ENCODE measurements at regions not wholly inside any gene's neighbourhood (a gene's known extent, or its start where the extent isn't known, plus 50 kb on each side); places are given as distances from the start of the nearest gene placed in this dataset.

GRCh38 chr9:129384491-129385210 lies 206.6 kb upstream of the IER5L start:
- ChIA-PET CTCF (no interaction called here), POLR2A (no interaction called here)
- Mint-ChIP-seq H3K4me3 (peak overlapping the region; percentile 40), H3K36me3 (ENCODE audit: low read depth) (no peaks in the 10 kb centered on the region), H3K9me3 (no peaks in the 10 kb centered on the region), H3K27me3 (peaks cover 21% of the 10 kb centered on the region), H3K27ac (no peak overlapping the region), H3K4me1 (peaks cover 6% of the 10 kb centered on the region)
- no peak for DNase-seq

- CTCF ChIA-PET, result interaction anchor here (0.5 to 1.0 kb wide), 4 partner anchors 10 to 1196 kb away, joined by 3 to 4 read pairs (median 3); partner anchors contain the start of gene FUBP3
- Mint-ChIP-seq H3K4me1 (peaks cover 6% of the 10 kb centered on the region), H3K9me3 (no peaks in the 10 kb centered on the region), H3K36me3 (ENCODE audit: low read depth) (no peaks in the 10 kb centered on the region), H3K27me3 (peaks cover 18% of the 10 kb centered on the region), H3K4me3 (peak overlapping the region; percentile 40), H3K27ac (no peak overlapping the region)
- DNase-seq, result peak; percentile 60
- POLR2A ChIA-PET, result interaction anchor here (1.1 kb wide), 1 partner anchor 206 kb away, joined by 3 read pairs; the partner anchor contains the start of gene IER5L
These were observed 205.8 kb upstream of the IER5L start for GRCh38 chr9:129383561-129384490.

- no peak overlapping the region for H3K27ac Mint-ChIP-seq
- CTCF ChIA-PET, result interaction anchor here (0.9 to 1.0 kb wide), 3 partner anchors 30 to 211 kb away, joined by 3 read pairs; partner anchors contain the start of gene IER5L
- POLR2A ChIA-PET, result interaction anchor here (1.1 kb wide), 1 partner anchor 205 kb away, joined by 3 read pairs; the partner anchor contains the start of gene IER5L
These were observed 205.0 kb upstream of the IER5L start for GRCh38 chr9:129383019-129383560.

GRCh38 chr9:129382281-129383018 lies 204.4 kb upstream of the IER5L start:
- Mint-ChIP-seq H3K9me3 (no peaks in the 10 kb centered on the region), H3K4me1 (peaks cover 6% of the 10 kb centered on the region), H3K36me3 (ENCODE audit: low read depth) (no peaks in the 10 kb centered on the region), H3K4me3 (no peak overlapping the region), H3K27me3 (peaks cover 17% of the 10 kb centered on the region), H3K27ac (no peak overlapping the region)
- ChIA-PET CTCF (interaction anchor here (1.0 kb wide), 1 partner anchor 205 kb away, joined by 3 read pairs; the partner anchor contains the start of gene IER5L), POLR2A (interaction anchor here (0.9 kb wide), 1 partner anchor 204 kb away, joined by 3 read pairs; the partner anchor contains the start of gene IER5L)
- no peak for DNase-seq

More at GRCh38 chr9:129383019-129383560, 205.0 kb upstream of the IER5L start:
- no peak for DNase-seq
- Mint-ChIP-seq H3K27me3 (peaks cover 18% of the 10 kb centered on the region), H3K4me3 (no peak overlapping the region), H3K4me1 (peaks cover 6% of the 10 kb centered on the region), H3K9me3 (no peaks in the 10 kb centered on the region), H3K36me3 (ENCODE audit: low read depth) (no peaks in the 10 kb centered on the region)

- DNase-seq, result no peak
- Mint-ChIP-seq H3K36me3 (ENCODE audit: low read depth) (no peaks in the 10 kb centered on the region), H3K4me1 (peaks cover 6% of the 10 kb centered on the region), H3K4me3 (no peak overlapping the region), H3K27me3 (peaks cover 17% of the 10 kb centered on the region), H3K27ac (no peak overlapping the region), H3K9me3 (no peaks in the 10 kb centered on the region)
- POLR2A ChIA-PET, result interaction anchor here (0.9 kb wide), 1 partner anchor 203 kb away, joined by 3 read pairs; the partner anchor contains the start of gene IER5L
- CTCF ChIA-PET, result no interaction called here
These were observed 203.5 kb upstream of the IER5L start for GRCh38 chr9:129381481-129381957.

- Mint-ChIP-seq H3K4me1 (peaks cover 6% of the 10 kb centered on the region), H3K9me3 (no peaks in the 10 kb centered on the region), H3K27me3 (peaks cover 18% of the 10 kb centered on the region), H3K36me3 (ENCODE audit: low read depth) (no peaks in the 10 kb centered on the region), H3K4me3 (no peak overlapping the region), H3K27ac (no peak overlapping the region)
- POLR2A ChIA-PET, result no interaction called here
- no peak for DNase-seq
- CTCF ChIA-PET, result no interaction called here
These were observed 202.9 kb upstream of the IER5L start for GRCh38 chr9:129380961-129381401.

GRCh38 chr9:129379886-129380285 lies 201.8 kb upstream of the IER5L start:
- Mint-ChIP-seq H3K4me3 (no peak overlapping the region), H3K36me3 (ENCODE audit: low read depth) (no peaks in the 10 kb centered on the region), H3K27ac (no peak overlapping the region), H3K27me3 (peaks cover 22% of the 10 kb centered on the region), H3K4me1 (peaks cover 6% of the 10 kb centered on the region), H3K9me3 (no peaks in the 10 kb centered on the region)
- ChIA-PET POLR2A (no interaction called here), CTCF (no interaction called here)
- DNase-seq, result no peak

- Mint-ChIP-seq H3K36me3 (ENCODE audit: low read depth) (no peaks in the 10 kb centered on the region), H3K27me3 (peaks cover 23% of the 10 kb centered on the region), H3K4me1 (peaks cover 2% of the 10 kb centered on the region), H3K9me3 (no peaks in the 10 kb centered on the region), H3K27ac (no peak overlapping the region), H3K4me3 (no peak overlapping the region)
- DNase-seq, result no peak
- ChIA-PET POLR2A (no interaction called here), CTCF (no interaction called here)
These were observed 201.2 kb upstream of the IER5L start for GRCh38 chr9:129379181-129379836.

GRCh38 chr9:129377931-129378661 lies 200.0 kb upstream of the IER5L start:
- Mint-ChIP-seq H3K4me3 (no peak overlapping the region), H3K36me3 (ENCODE audit: low read depth) (no peaks in the 10 kb centered on the region), H3K9me3 (no peaks in the 10 kb centered on the region), H3K4me1 (no peaks in the 10 kb centered on the region), H3K27ac (no peak overlapping the region), H3K27me3 (peaks cover 21% of the 10 kb centered on the region)
- ChIA-PET POLR2A (no interaction called here), CTCF (no interaction called here)
- DNase-seq, result no peak

GRCh38 chr9:129377181-129377580 lies 199.1 kb upstream of the IER5L start:
- Mint-ChIP-seq H3K27me3 (peaks cover 21% of the 10 kb centered on the region), H3K27ac (no peak overlapping the region), H3K9me3 (no peaks in the 10 kb centered on the region), H3K4me1 (no peaks in the 10 kb centered on the region), H3K4me3 (no peak overlapping the region), H3K36me3 (ENCODE audit: low read depth) (no peaks in the 10 kb centered on the region)
- ChIA-PET POLR2A (no interaction called here), CTCF (interaction anchor here (1.1 kb wide), 1 partner anchor 32 kb away, joined by 3 read pairs; no protein-coding TSS in a partner anchor)
- no peak for DNase-seq

GRCh38 chr9:129375845-129376244 lies 197.8 kb upstream of the IER5L start:
- Mint-ChIP-seq H3K27me3 (peaks cover 19% of the 10 kb centered on the region), H3K27ac (no peak overlapping the region), H3K9me3 (no peaks in the 10 kb centered on the region), H3K4me1 (no peaks in the 10 kb centered on the region), H3K36me3 (ENCODE audit: low read depth) (no peaks in the 10 kb centered on the region), H3K4me3 (no peak overlapping the region)
- DNase-seq, result no peak
- POLR2A ChIA-PET, result no interaction called here
- CTCF ChIA-PET, result no interaction called here

All from activated CD4-positive, alpha-beta memory T cell treated with anti-CD3 and anti-CD28 coated beads, Interleukin-2, amount 10 ng/mL, durations not matched to agents 7 days and 5 days (primary cell).